BLaER1 (cell line): ENCODE measurements at regions not wholly inside any gene's neighbourhood (a gene's known extent, or its start where the extent isn't known, plus 50 kb on each side); places are given as distances from the start of the nearest gene placed in this dataset.
"Not testable (repeated sequence)": the region's sequence is repeated elsewhere in the genome, so short reads cannot be mapped to it uniquely, and the experiment has no call there.

Source experiments
- H3K27ac ChIP-seq: shearing (Covaris generic); formaldehyde crosslinking; 2 replicates; pipeline ENCODE4 v1.8.1; 2022
- H3K27me3 ChIP-seq: shearing (Covaris generic); formaldehyde crosslinking; 2 replicates; pipeline ENCODE4 v1.8.1; 2022
- H3K36me3 ChIP-seq: shearing (Covaris generic); formaldehyde crosslinking; 2 replicates; pipeline ENCODE4 v1.8.1; 2022
- H3K4me1 ChIP-seq: shearing (Covaris generic); formaldehyde crosslinking; 2 replicates; pipeline ENCODE4 v1.8.1; 2022
- H3K4me2 ChIP-seq: shearing (Covaris generic); formaldehyde crosslinking; 2 replicates; pipeline ENCODE4 v1.8.1; 2022
- H3K4me3 ChIP-seq: shearing (Covaris generic); formaldehyde crosslinking; 2 replicates; pipeline ENCODE4 v1.8.1; 2022
- H3K9ac ChIP-seq: shearing (Covaris generic); formaldehyde crosslinking; 2 replicates; pipeline ENCODE4 v1.8.1; 2022
- H3K9me3 ChIP-seq: shearing (Covaris generic); formaldehyde crosslinking; 2 replicates; pipeline ENCODE4 v1.8.1; 2022
- H4K20me1 ChIP-seq: shearing (Covaris generic); formaldehyde crosslinking; 2 replicates; pipeline ENCODE4 v1.8.1; 2022
- Cebpa-rat ChIP-seq: shearing (Covaris generic); IDR thresholded peaks from 2 replicates; pipeline ENCODE4 v1.8.1; 2022

- Histone ChIP-seq H3K27me3 (no peaks in the 10 kb centered on the region), H3K4me2 (no peak overlapping the region), H3K9me3 (no peaks in the 10 kb centered on the region), H3K36me3 (no peaks in the 10 kb centered on the region), H3K4me1 (no peaks in the 10 kb centered on the region), H4K20me1 (no peaks in the 10 kb centered on the region), H3K4me3 (no peak overlapping the region), H3K9ac (no peak overlapping the region), H3K27ac (no peak overlapping the region)
- no peak for TF ChIP-seq Cebpa-rat
Measured at GRCh38 chr4:24214796-24215195, 324.9 kb upstream of the PPARGC1A start.

- no peak overlapping the region for H3K4me2 ChIP-seq
- no peak overlapping the region for H3K27ac ChIP-seq
- H3K9me3 ChIP-seq, result no peaks in the 10 kb centered on the region
- H3K4me3 ChIP-seq, result no peak overlapping the region
- TF ChIP-seq Cebpa-rat, result no peak
- H3K9ac ChIP-seq, result no peak overlapping the region
- no peaks in the 10 kb centered on the region for H3K27me3 ChIP-seq
- no peaks in the 10 kb centered on the region for H4K20me1 ChIP-seq
- H3K4me1 ChIP-seq, result no peaks in the 10 kb centered on the region
- H3K36me3 ChIP-seq, result no peaks in the 10 kb centered on the region
Measured at GRCh38 chr4:24213961-24214360, 324.1 kb upstream of the PPARGC1A start.

- H3K9me3 ChIP-seq, result no peaks in the 10 kb centered on the region
- no peak overlapping the region for H3K4me3 ChIP-seq
- no peak overlapping the region for H3K9ac ChIP-seq
- no peaks in the 10 kb centered on the region for H4K20me1 ChIP-seq
- H3K36me3 ChIP-seq, result no peaks in the 10 kb centered on the region
- no peak overlapping the region for H3K27ac ChIP-seq
- no peaks in the 10 kb centered on the region for H3K27me3 ChIP-seq
- no peak for TF ChIP-seq Cebpa-rat
- H3K4me1 ChIP-seq, result no peaks in the 10 kb centered on the region
- H3K4me2 ChIP-seq, result no peak overlapping the region
Measured at GRCh38 chr4:24212642-24213041, 322.8 kb upstream of the PPARGC1A start.

GRCh38 chr4:24211856-24212255 lies 322.0 kb upstream of the PPARGC1A start:
- H3K9me3 ChIP-seq, result no peaks in the 10 kb centered on the region
- H3K4me3 ChIP-seq, result no peak overlapping the region
- no peak for TF ChIP-seq Cebpa-rat
- H3K9ac ChIP-seq, result no peak overlapping the region
- H3K36me3 ChIP-seq, result no peaks in the 10 kb centered on the region
- no peak overlapping the region for H3K4me2 ChIP-seq
- no peak overlapping the region for H3K27ac ChIP-seq
- no peaks in the 10 kb centered on the region for H3K4me1 ChIP-seq
- H3K27me3 ChIP-seq, result no peaks in the 10 kb centered on the region
- H4K20me1 ChIP-seq, result no peaks in the 10 kb centered on the region

GRCh38 chr4:24210332-24210902 lies 320.6 kb upstream of the PPARGC1A start:
- H3K27me3 ChIP-seq, result no peaks in the 10 kb centered on the region
- H3K9ac ChIP-seq, result no peak overlapping the region
- H4K20me1 ChIP-seq, result no peaks in the 10 kb centered on the region
- no peaks in the 10 kb centered on the region for H3K9me3 ChIP-seq
- no peak overlapping the region for H3K27ac ChIP-seq
- H3K36me3 ChIP-seq, result no peaks in the 10 kb centered on the region
- H3K4me2 ChIP-seq, result no peak overlapping the region
- TF ChIP-seq Cebpa-rat, result no peak
- H3K4me3 ChIP-seq, result no peak overlapping the region
- no peaks in the 10 kb centered on the region for H3K4me1 ChIP-seq

- Histone ChIP-seq H4K20me1 (no peaks in the 10 kb centered on the region), H3K4me2 (no peak overlapping the region), H3K36me3 (no peaks in the 10 kb centered on the region), H3K27me3 (no peaks in the 10 kb centered on the region), H3K9me3 (no peaks in the 10 kb centered on the region), H3K4me3 (no peak overlapping the region), H3K9ac (no peak overlapping the region), H3K4me1 (no peaks in the 10 kb centered on the region), H3K27ac (no peak overlapping the region)
- TF ChIP-seq Cebpa-rat, result no peak
Measured at GRCh38 chr4:24209906-24210305, 320.1 kb upstream of the PPARGC1A start.

- no peak overlapping the region for H3K9ac ChIP-seq
- H3K27ac ChIP-seq, result no peak overlapping the region
- no peaks in the 10 kb centered on the region for H3K36me3 ChIP-seq
- no peak overlapping the region for H3K4me3 ChIP-seq
- H3K4me1 ChIP-seq, result no peaks in the 10 kb centered on the region
- H3K27me3 ChIP-seq, result no peaks in the 10 kb centered on the region
- H4K20me1 ChIP-seq, result no peaks in the 10 kb centered on the region
- H3K9me3 ChIP-seq, result no peaks in the 10 kb centered on the region
- no peak for TF ChIP-seq Cebpa-rat
- H3K4me2 ChIP-seq, result no peak overlapping the region
Measured at GRCh38 chr4:24209131-24209530, 319.3 kb upstream of the PPARGC1A start.

- H3K4me1 ChIP-seq, result no peaks in the 10 kb centered on the region
- no peak for TF ChIP-seq Cebpa-rat
- no peak overlapping the region for H3K4me3 ChIP-seq
- no peaks in the 10 kb centered on the region for H3K27me3 ChIP-seq
- no peaks in the 10 kb centered on the region for H3K36me3 ChIP-seq
- no peak overlapping the region for H3K27ac ChIP-seq
- H3K9ac ChIP-seq, result no peak overlapping the region
- no peaks in the 10 kb centered on the region for H4K20me1 ChIP-seq
- no peaks in the 10 kb centered on the region for H3K9me3 ChIP-seq
- no peak overlapping the region for H3K4me2 ChIP-seq
Measured at GRCh38 chr4:24208691-24209090, 318.8 kb upstream of the PPARGC1A start.

- H3K27ac ChIP-seq, H3K27me3 ChIP-seq, H3K4me3 ChIP-seq, H3K9me3 ChIP-seq, H3K36me3 ChIP-seq, H4K20me1 ChIP-seq, H3K9ac ChIP-seq, H3K4me1 ChIP-seq, H3K4me2 ChIP-seq: not testable (repeated sequence)
Measured at GRCh38 chr4:24204708-24205107, 314.9 kb upstream of the PPARGC1A start.

- Histone ChIP-seq H3K9me3 (no peaks in the 10 kb centered on the region), H4K20me1 (no peaks in the 10 kb centered on the region), H3K27me3 (no peaks in the 10 kb centered on the region), H3K4me3 (no peak overlapping the region), H3K4me2 (no peak overlapping the region), H3K36me3 (no peaks in the 10 kb centered on the region), H3K9ac (no peak overlapping the region), H3K4me1 (no peaks in the 10 kb centered on the region), H3K27ac (no peak overlapping the region)
- TF ChIP-seq Cebpa-rat, result no peak
Measured at GRCh38 chr4:24203926-24204325, 314.1 kb upstream of the PPARGC1A start.

GRCh38 chr4:24202579-24202978 lies 312.7 kb upstream of the PPARGC1A start:
- no peaks in the 10 kb centered on the region for H3K36me3 ChIP-seq
- no peak for TF ChIP-seq Cebpa-rat
- H3K27ac ChIP-seq, result no peak overlapping the region
- H4K20me1 ChIP-seq, result no peaks in the 10 kb centered on the region
- no peak overlapping the region for H3K4me2 ChIP-seq
- no peaks in the 10 kb centered on the region for H3K4me1 ChIP-seq
- H3K9ac ChIP-seq, result no peak overlapping the region
- no peaks in the 10 kb centered on the region for H3K27me3 ChIP-seq
- H3K9me3 ChIP-seq, result no peaks in the 10 kb centered on the region
- no peak overlapping the region for H3K4me3 ChIP-seq
